ENCODE measurements at regions not wholly inside any gene's neighbourhood (a gene's known extent, or its start where the extent isn't known, plus 50 kb on each side); places are given as distances from the start of the nearest gene placed in this dataset.
"Not testable (repeated sequence)": the region's sequence is repeated elsewhere in the genome, so short reads cannot be mapped to it uniquely, and the experiment has no call there.

GRCh38 chr16:16989368-16989767 lies 481.4 kb downstream of the XYLT1 start:
- DNase-seq (ENCODE audit: low read depth in 4 of 4, low spot score in 3 of 4): no peak

DNA sequence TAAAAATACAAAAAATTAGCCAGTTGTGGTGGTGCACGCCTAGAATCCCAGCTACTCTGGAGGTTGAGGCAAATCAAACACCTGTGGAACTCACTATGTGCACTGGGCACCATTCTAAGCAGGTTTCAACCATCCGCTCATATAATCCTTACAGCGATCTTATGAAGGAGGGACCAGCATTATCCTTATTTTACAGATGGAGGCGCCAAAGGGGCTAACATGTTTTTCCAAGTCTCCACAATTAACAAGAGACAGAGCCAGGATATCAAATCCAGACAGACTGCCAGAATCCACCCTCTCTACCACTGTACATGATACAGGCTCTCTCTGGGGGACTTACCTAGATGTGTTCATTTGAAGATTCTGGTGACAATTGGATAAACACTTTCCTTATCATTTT lies 479.0 kb downstream of the XYLT1 start:
- no peak for DNase-seq (ENCODE audit: low read depth in 4 of 4, low spot score in 3 of 4)

DNA sequence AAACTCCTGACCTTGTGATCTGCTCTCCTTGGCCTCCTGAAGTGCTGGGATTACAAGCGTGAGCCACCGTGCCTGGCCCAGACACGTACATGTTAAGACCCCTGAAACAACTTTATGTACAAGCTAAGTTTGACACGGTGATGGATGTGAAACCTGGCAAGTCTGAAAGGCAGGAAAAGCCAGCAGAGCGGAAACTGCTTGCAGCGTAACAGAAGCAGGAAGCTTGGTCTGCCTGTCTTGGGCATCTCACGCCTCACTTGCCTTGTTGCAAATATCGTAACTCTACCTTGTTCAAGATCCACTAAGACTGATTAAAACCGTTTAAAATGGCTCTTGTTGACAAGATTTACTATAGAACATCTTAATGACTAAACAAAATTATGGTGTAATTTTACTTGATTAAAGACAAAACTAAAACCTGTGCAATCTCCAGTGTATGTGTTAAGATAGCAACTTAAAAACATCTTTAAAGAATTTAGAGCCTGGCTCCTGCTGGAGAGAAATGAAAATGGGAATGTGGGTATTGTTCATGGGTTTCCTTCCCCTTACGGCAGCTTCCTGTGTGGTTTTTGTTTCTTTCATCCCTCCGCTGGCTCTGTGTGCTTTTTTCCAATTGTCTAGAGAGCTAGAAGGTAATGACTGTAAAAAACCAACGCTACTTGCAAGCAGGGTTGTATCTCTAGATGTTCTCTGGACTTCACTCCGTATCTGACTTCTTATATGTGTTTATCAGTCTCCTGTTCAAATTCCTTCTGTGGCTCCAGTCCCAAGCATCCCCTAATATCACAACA lies 477.6 kb downstream of the XYLT1 start:
- DNase-seq (ENCODE audit: low read depth in 4 of 4, low spot score in 3 of 4): peak in 2 of 4 donors; percentile 16 to 36

DNA sequence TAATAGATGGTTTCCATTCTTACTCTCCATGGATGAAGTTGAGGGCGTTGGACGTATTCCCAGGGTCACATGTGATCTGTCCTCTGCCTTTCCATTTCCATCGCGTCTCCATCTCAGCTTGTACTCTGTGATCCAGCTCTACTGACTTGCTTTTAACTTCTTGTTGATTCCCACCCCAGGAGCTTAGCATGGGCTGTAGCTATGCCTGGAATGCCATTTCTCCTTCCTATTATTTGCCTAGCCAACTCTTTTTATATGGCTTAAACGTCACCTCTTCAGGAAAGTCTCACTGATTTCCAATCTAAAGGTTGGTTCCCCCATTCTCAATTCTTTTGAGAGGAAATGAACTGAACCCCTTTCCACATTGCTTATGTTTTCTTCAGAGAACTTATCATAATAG lies 475.9 kb downstream of the XYLT1 start:
- DNase-seq (ENCODE audit: low read depth in 4 of 4, low spot score in 3 of 4): no peak

GRCh38 chr16:16996827-16997226 lies 473.9 kb downstream of the XYLT1 start:
- no peak for DNase-seq (ENCODE audit: low read depth in 4 of 4, low spot score in 3 of 4)

- DNase-seq (ENCODE audit: low read depth in 4 of 4, low spot score in 3 of 4): no peak
Measured at GRCh38 chr16:16997349-16997748, 473.4 kb downstream of the XYLT1 start.

- DNase-seq (ENCODE audit: low read depth in 4 of 4, low spot score in 3 of 4): no peak
Measured at GRCh38 chr16:17001471-17001870, 469.3 kb downstream of the XYLT1 start.

- DNase-seq (ENCODE audit: low read depth in 4 of 4, low spot score in 3 of 4): no peak
Measured at GRCh38 chr16:17002565-17002964, 468.2 kb downstream of the XYLT1 start.

- DNase-seq (ENCODE audit: low read depth in 4 of 4, low spot score in 3 of 4): not testable (repeated sequence)
Measured at GRCh38 chr16:17005963-17006362, 464.8 kb downstream of the XYLT1 start.

DNA sequence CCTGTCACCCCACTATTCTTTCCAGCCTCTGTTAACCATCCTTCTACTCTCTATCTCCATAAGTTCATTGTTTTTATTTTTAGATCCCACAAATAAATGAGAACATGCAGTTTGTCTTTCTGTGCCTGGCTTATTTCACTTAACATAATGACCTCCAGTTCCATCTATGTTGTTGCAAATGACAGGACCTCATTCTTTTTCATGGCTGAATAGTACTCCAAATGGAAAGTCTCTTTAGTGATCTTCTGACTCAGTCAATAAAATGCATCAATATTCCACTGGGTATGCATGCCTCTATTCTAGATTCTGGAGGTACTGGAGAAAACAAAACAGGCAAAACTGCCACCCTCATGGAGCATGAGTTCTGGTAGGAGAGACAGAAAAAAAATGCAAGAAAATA lies 459.0 kb downstream of the XYLT1 start:
- no peak for DNase-seq (ENCODE audit: low read depth in 4 of 4, low spot score in 3 of 4)

GRCh38 chr16:17013038-17013437 lies 457.7 kb downstream of the XYLT1 start:
- DNase-seq (ENCODE audit: low read depth in 4 of 4, low spot score in 3 of 4): no peak

- no peak for DNase-seq (ENCODE audit: low read depth in 4 of 4, low spot score in 3 of 4)
Measured at GRCh38 chr16:17014484-17015121, 456.2 kb downstream of the XYLT1 start.

DNA sequence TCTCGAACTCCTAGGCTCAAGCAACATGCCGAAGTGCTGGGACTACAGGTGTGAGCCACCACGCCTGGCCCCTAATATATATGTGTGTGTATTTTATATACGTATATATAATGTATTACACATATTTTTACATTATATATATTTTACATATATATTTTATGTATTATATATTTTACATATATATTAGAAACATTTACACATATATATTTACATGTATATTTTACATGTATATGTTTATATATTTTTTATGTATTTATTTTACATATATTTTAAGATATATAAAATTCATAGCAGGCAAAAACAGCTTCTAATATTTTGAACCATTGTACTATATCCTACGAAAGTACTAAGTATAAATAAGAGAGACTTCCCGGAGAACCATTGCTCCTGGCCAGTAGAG lies 455.1 kb downstream of the XYLT1 start:
- DNase-seq (ENCODE audit: low read depth in 4 of 4, low spot score in 3 of 4): no peak

- DNase-seq (ENCODE audit: low read depth in 4 of 4, low spot score in 3 of 4): no peak
Measured at GRCh38 chr16:17017442-17017841, 453.3 kb downstream of the XYLT1 start.

DNA sequence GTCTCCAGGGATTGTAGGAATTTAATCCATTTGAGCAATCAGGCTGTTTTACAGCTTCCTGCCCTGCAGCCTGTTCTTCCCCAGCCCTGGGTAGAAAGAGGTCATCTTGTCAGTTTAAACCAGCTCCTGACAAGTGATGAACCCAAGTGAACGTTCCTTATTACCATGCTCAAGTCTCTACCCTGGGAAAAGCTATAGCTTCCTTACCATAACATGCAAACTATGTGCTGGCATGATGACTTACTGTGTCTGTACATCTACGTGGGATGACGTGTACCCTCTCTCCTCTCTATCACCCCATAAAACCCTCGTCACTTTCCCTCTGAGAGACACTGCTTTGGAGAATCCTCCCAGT lies 452.2 kb downstream of the XYLT1 start:
- no peak for DNase-seq (ENCODE audit: low read depth in 4 of 4, low spot score in 3 of 4)

- DNase-seq (ENCODE audit: low read depth in 4 of 4, low spot score in 3 of 4): no peak
Measured at GRCh38 chr16:17019366-17019765, 451.4 kb downstream of the XYLT1 start.

DNA sequence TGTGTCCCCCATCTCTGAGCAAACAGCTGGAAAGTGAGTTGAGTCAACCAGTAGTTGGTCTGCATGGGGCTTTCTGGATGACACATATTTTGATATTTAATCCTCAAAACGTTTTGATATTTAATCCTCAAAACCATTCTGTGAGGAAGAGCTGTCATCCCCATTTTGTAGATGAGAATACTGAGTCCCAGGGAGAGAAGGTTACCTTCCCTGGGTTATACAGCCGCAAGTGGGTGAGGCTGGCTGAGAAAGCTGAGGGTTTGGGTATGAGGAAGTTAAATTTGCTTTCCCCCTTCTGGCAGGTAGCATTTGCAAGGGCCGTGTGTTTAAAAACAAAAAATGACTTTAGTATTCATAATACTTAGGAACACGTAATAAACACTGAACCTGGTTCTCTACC lies 447.2 kb downstream of the XYLT1 start:
- no peak for DNase-seq (ENCODE audit: low read depth in 4 of 4, low spot score in 3 of 4)

DNA sequence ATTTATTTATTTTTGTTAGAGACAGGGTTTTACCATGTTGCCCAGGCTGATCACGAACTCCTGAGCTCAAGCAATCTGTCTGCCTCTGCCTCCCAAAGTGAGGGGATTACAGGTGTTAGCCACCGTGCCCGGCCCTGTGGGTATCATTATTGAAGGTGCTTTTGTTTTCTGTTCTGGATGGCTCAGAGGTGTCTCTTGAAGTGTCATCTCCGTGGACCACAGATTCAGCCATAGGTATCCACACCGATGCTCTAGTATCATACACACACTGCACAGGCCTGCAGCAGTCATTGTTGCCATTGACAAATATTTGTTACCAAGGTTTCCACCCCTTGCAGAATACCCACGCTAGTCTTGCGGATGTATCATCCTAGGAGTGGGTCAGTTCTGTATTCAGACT lies 446.2 kb downstream of the XYLT1 start:
- DNase-seq (ENCODE audit: low read depth in 4 of 4, low spot score in 3 of 4): no peak

DNA sequence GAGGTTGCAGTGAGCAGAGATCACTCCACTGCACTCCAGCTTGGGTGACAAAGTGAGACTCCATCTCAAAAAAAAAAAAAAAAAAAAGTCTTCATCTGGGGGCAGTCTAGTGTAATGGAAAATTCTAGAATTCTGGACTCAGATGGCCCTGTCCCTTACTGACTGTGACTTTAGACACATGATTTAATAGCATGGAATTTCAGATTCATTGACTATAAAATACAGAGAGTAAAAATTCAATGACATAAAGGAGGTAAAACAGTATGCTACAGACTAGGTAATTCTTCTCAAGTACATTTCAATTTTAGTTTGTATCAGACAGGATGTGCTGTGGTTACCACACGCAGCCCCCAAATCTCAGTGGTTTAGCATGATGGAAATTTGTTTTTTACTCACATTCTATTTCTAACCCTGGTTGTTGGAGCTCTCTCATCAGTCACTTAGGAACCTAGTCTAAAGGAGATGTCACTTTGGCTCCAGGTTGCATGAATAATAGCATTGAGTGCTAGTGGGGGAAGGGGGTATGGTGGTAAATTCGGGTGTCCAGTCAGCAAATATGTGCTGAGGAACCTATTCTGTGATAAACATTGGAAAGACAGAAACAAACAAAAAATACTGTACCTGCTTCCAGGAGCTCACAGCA lies 444.0 kb downstream of the XYLT1 start:
- no peak for DNase-seq (ENCODE audit: low read depth in 4 of 4, low spot score in 3 of 4)

GRCh38 chr16:17027488-17028129 lies 443.2 kb downstream of the XYLT1 start:
- DNase-seq (ENCODE audit: low read depth in 4 of 4, low spot score in 3 of 4): no peak

GRCh38 chr16:17029602-17030350 lies 441.0 kb downstream of the XYLT1 start:
- no peak for DNase-seq (ENCODE audit: low read depth in 4 of 4, low spot score in 3 of 4)
